T47D (cell line): ENCODE measurements at regions not wholly inside any gene's neighbourhood (a gene's known extent, or its start where the extent isn't known, plus 50 kb on each side); places are given as distances from the start of the nearest gene placed in this dataset.

Experiments
- DNase-seq, 2 experiments: peaks; one replicate each; pipeline versions ENCODE4 v3.0.0 to v3.0.0-alpha.2; 2011 to 2012; ENCODE audit warnings: low read depth in 1 of 2, low spot score in 1 of 2
- JUND ChIP-seq: IDR thresholded peaks from 2 replicates; pipeline ENCODE4 v1.6.1; 2012; ENCODE audit warnings: low read depth
- in situ Hi-C: cut with HindIII; loops from 2 replicates; pipeline ENCODE4 v1.10.0; 2016; ENCODE audit warnings: low sequenced_read_pairs, low pct_unique_long_range_greater_than_20kb

- no peak for DNase-seq
- no peak for TF ChIP-seq JUND
- in situ Hi-C loops: no loop called here
These were observed 267.9 kb downstream of the ENC1 start for GRCh38 chr5:74372502-74373064.

- in situ Hi-C loops: no loop called here
- DNase-seq: no peak
- no peak for TF ChIP-seq JUND
These were observed 268.5 kb downstream of the ENC1 start for GRCh38 chr5:74372051-74372450.

- TF ChIP-seq JUND: no peak
- in situ Hi-C loops: no loop called here
- DNase-seq: no peak
These were observed 268.9 kb downstream of the ENC1 start for GRCh38 chr5:74371621-74372020.

GRCh38 chr5:74370168-74370567, 270.4 kb downstream of the ENC1 start:
- in situ Hi-C loops: no loop called here
- no peak for DNase-seq
- TF ChIP-seq JUND: no peak

GRCh38 chr5:74369173-74369572, 271.4 kb downstream of the ENC1 start:
- TF ChIP-seq JUND: no peak
- no peak for DNase-seq
- in situ Hi-C loops: no loop called here

GRCh38 chr5:74367934-74368333, 272.6 kb downstream of the ENC1 start:
- no peak for TF ChIP-seq JUND
- in situ Hi-C loops: no loop called here
- no peak for DNase-seq

GRCh38 chr5:74367241-74367733, 273.2 kb downstream of the ENC1 start:
- no peak for TF ChIP-seq JUND

GRCh38 chr5:74365723-74366122, 274.8 kb downstream of the ENC1 start:
- in situ Hi-C loops: no loop called here
- DNase-seq: no peak
- TF ChIP-seq JUND: no peak

More at GRCh38 chr5:74367241-74367733, 273.2 kb downstream of the ENC1 start:
- no peak for DNase-seq
- in situ Hi-C loops: no loop called here

- no peak for DNase-seq
- no peak for TF ChIP-seq JUND
- in situ Hi-C loops: no loop called here
These were observed 276.0 kb downstream of the ENC1 start for GRCh38 chr5:74364507-74364906.

GRCh38 chr5:74363603-74364205, 276.8 kb downstream of the ENC1 start:
- no peak for TF ChIP-seq JUND
- in situ Hi-C loops: no loop called here
- no peak for DNase-seq

GRCh38 chr5:74361406-74362358, 278.8 kb downstream of the ENC1 start:
- in situ Hi-C loops: no loop called here
- DNase-seq: no peak
- TF ChIP-seq JUND: no peak

GRCh38 chr5:74360535-74361210, 279.9 kb downstream of the ENC1 start:
- TF ChIP-seq JUND: no peak
- DNase-seq: no peak
- in situ Hi-C loops: no loop called here
